Subcutaneous abdominal adipose tissue (tissue), 5 donors: ENCODE measurements at regions not wholly inside any gene's neighbourhood (a gene's known extent, or its start where the extent isn't known, plus 50 kb on each side); places are given as distances from the start of the nearest gene placed in this dataset.

Source experiments
- H3K27ac ChIP-seq: one replicate; pipeline ENCODE4 v1.7.0; 2013; ENCODE audit warnings: low read depth, mild to moderate bottlenecking, inconsistent platforms, low read length, moderate library complexity
- H3K27me3 ChIP-seq, 5 donors: one replicate each; pipeline ENCODE4 v1.7.0; 2013; ENCODE audit warnings: low read length in 5 of 5, inconsistent platforms in 1 of 5; ENCODE audit not compliant: control insufficient read depth in 5 of 5, insufficient read depth in 4 of 5
- H3K36me3 ChIP-seq, 5 donors: one replicate each; pipeline ENCODE4 v1.7.0; 2013; ENCODE audit warnings: low read length in 5 of 5; ENCODE audit not compliant: control insufficient read depth in 5 of 5, insufficient read depth in 5 of 5
- H3K4me1 ChIP-seq, 5 donors: one replicate each; pipeline ENCODE4 v1.7.0; 2013; ENCODE audit warnings: low read length in 5 of 5, mild to moderate bottlenecking in 3 of 5, moderate library complexity in 1 of 5; ENCODE audit not compliant: control insufficient read depth in 5 of 5, insufficient read depth in 5 of 5
- H3K4me3 ChIP-seq, 5 donors: one replicate each; pipeline ENCODE4 v1.7.0; 2013; ENCODE audit warnings: low read length in 5 of 5, low read depth in 1 of 5
- H3K9ac ChIP-seq, 5 donors: one replicate each; pipeline ENCODE4 v1.7.0; 2013; ENCODE audit warnings: low read length in 5 of 5, mild to moderate bottlenecking in 4 of 5, moderate library complexity in 3 of 5
- H3K9me3 ChIP-seq, 5 donors: one replicate each; pipeline ENCODE4 v1.7.0; 2013; ENCODE audit warnings: low read length in 5 of 5; ENCODE audit not compliant: control insufficient read depth in 5 of 5
- donor health status: healthy.
- donor health status: healthy.
- donor health status: healthy.
- donor health status: healthy.
- donor health status: healthy.

GRCh38 chr16:73610605-73611156 lies 562.8 kb upstream of the ZFHX3 start:
- Histone ChIP-seq H3K4me1 (peaks cover 0 to 4% (median 0%) of the 10 kb centered on the region in 5 donors), H3K9me3 (no peaks in the 10 kb centered on the region), H3K27ac (no peak overlapping the region), H3K9ac (no peak overlapping the region), H3K4me3 (no peak overlapping the region), H3K36me3 (no peaks in the 10 kb centered on the region), H3K27me3 (peaks cover 0 to 2% (median 0%) of the 10 kb centered on the region in 5 donors)

GRCh38 chr16:73610160-73610559 lies 562.2 kb upstream of the ZFHX3 start:
- H3K27me3 ChIP-seq = peaks cover 0 to 2% (median 0%) of the 10 kb centered on the region in 5 donors

GRCh38 chr16:73608911-73609310 lies 561.0 kb upstream of the ZFHX3 start:
- Histone ChIP-seq H3K27me3 (peaks cover 0 to 2% (median 0%) of the 10 kb centered on the region in 5 donors), H3K4me3 (no peak overlapping the region), H3K4me1 (peaks cover 0 to 14% (median 4%) of the 10 kb centered on the region in 5 donors), H3K36me3 (no peaks in the 10 kb centered on the region), H3K9ac (no peak overlapping the region), H3K27ac (no peak overlapping the region), H3K9me3 (no peaks in the 10 kb centered on the region)

More at GRCh38 chr16:73610160-73610559, 562.2 kb upstream of the ZFHX3 start:
- Histone ChIP-seq H3K4me1 (peaks cover 0 to 8% (median 0%) of the 10 kb centered on the region in 5 donors), H3K9ac (no peak overlapping the region), H3K27ac (no peak overlapping the region), H3K36me3 (no peaks in the 10 kb centered on the region), H3K4me3 (no peak overlapping the region), H3K9me3 (no peaks in the 10 kb centered on the region)

GRCh38 chr16:73605309-73605708 lies 557.4 kb upstream of the ZFHX3 start:
- Histone ChIP-seq H3K27me3 (peaks cover 0 to 2% (median 0%) of the 10 kb centered on the region in 5 donors), H3K9me3 (no peaks in the 10 kb centered on the region), H3K36me3 (no peaks in the 10 kb centered on the region), H3K4me3 (peak overlapping the region in 2 of 5 donors; percentile 18 to 21), H3K27ac (no peak overlapping the region), H3K4me1 (peaks cover 0 to 11% (median 4%) of the 10 kb centered on the region in 5 donors), H3K9ac (no peak overlapping the region)

GRCh38 chr16:73601911-73602310 lies 554.0 kb upstream of the ZFHX3 start:
- Histone ChIP-seq H3K4me1 (peaks cover 0 to 11% (median 4%) of the 10 kb centered on the region in 5 donors), H3K9ac (no peak overlapping the region), H3K9me3 (no peaks in the 10 kb centered on the region), H3K27me3 (no peaks in the 10 kb centered on the region), H3K36me3 (no peaks in the 10 kb centered on the region), H3K4me3 (no peak overlapping the region), H3K27ac (no peak overlapping the region)

- no peak overlapping the region for H3K27ac ChIP-seq
- H3K27me3 ChIP-seq = no peaks in the 10 kb centered on the region
- no peak overlapping the region for H3K4me3 ChIP-seq
- peaks cover 0 to 3% (median 2%) of the 10 kb centered on the region in 5 donors for H3K4me1 ChIP-seq
- H3K9me3 ChIP-seq = no peaks in the 10 kb centered on the region
- H3K9ac ChIP-seq = no peak overlapping the region
- no peaks in the 10 kb centered on the region for H3K36me3 ChIP-seq
These were observed 551.9 kb upstream of the ZFHX3 start for GRCh38 chr16:73599870-73600269.

GRCh38 chr16:73599351-73599750 lies 551.4 kb upstream of the ZFHX3 start:
- Histone ChIP-seq H3K36me3 (no peaks in the 10 kb centered on the region), H3K9me3 (no peaks in the 10 kb centered on the region), H3K9ac (no peak overlapping the region), H3K4me3 (no peak overlapping the region), H3K4me1 (no peaks in the 10 kb centered on the region), H3K27ac (no peak overlapping the region), H3K27me3 (no peaks in the 10 kb centered on the region)

- H3K4me3 ChIP-seq = no peak overlapping the region
- H3K36me3 ChIP-seq = no peaks in the 10 kb centered on the region
These were observed 536.2 kb upstream of the ZFHX3 start for GRCh38 chr16:73584157-73584556.

GRCh38 chr16:73572135-73572828 lies 524.4 kb upstream of the ZFHX3 start:
- Histone ChIP-seq H3K9ac (no peak overlapping the region), H3K4me3 (no peak overlapping the region), H3K27me3 (peaks cover 0 to 11% (median 3%) of the 10 kb centered on the region in 5 donors), H3K36me3 (no peaks in the 10 kb centered on the region), H3K9me3 (no peaks in the 10 kb centered on the region), H3K4me1 (peaks cover 0 to 5% (median 0%) of the 10 kb centered on the region in 5 donors), H3K27ac (no peak overlapping the region)

More at GRCh38 chr16:73584157-73584556, 536.2 kb upstream of the ZFHX3 start:
- H3K9me3 ChIP-seq = peaks cover 0 to 6% (median 3%) of the 10 kb centered on the region in 5 donors
- no peaks in the 10 kb centered on the region for H3K4me1 ChIP-seq
- no peaks in the 10 kb centered on the region for H3K27me3 ChIP-seq
- no peak overlapping the region for H3K9ac ChIP-seq
- H3K27ac ChIP-seq = no peak overlapping the region

GRCh38 chr16:73569266-73569980 lies 521.5 kb upstream of the ZFHX3 start:
- Histone ChIP-seq H3K27ac (no peak overlapping the region), H3K36me3 (no peaks in the 10 kb centered on the region), H3K4me3 (no peak overlapping the region), H3K9ac (no peak overlapping the region), H3K9me3 (no peaks in the 10 kb centered on the region), H3K27me3 (peaks cover 0 to 9% (median 3%) of the 10 kb centered on the region in 5 donors), H3K4me1 (peaks cover 0 to 5% (median 0%) of the 10 kb centered on the region in 5 donors)
